ENCODE measurements at regions not wholly inside any gene's neighbourhood (a gene's known extent, or its start where the extent isn't known, plus 50 kb on each side); places are given as distances from the start of the nearest gene placed in this dataset.

GRCh38 chr12:67772267-67773169 is 124.0 kb downstream of the DYRK2 start:
- H3K4me1 ChIP-seq (ENCODE audit: control insufficient read depth, insufficient read depth, low read depth, low read length) = peaks cover 9% of the 10 kb centered on the region
- H3K36me3 ChIP-seq (ENCODE audit: control insufficient read depth in 1 of 2, insufficient read depth in 2 of 2, low read depth in 1 of 2, low read length in 2 of 2) = no peaks in the 10 kb centered on the region
- peak overlapping the region; percentile 6 for H3K4me2 ChIP-seq (ENCODE audit: low read length, poor library complexity, severe bottlenecking)
- peak overlapping the region; percentile 67 for H3K27ac ChIP-seq (ENCODE audit: low read length, poor library complexity, severe bottlenecking)
- DNase-seq = peak; percentile 87
- H4K91ac ChIP-seq (ENCODE audit: low read length) = peak overlapping the region; percentile 89
- H3K79me1 ChIP-seq (replicated peaks; ENCODE audit: low read length, poor library complexity, severe bottlenecking) = no peaks in the 10 kb centered on the region
- H2BK15ac ChIP-seq (ENCODE audit: low read depth, poor library complexity, severe bottlenecking) = peak overlapping the region; percentile 67
- no peaks in the 10 kb centered on the region for H3K27me3 ChIP-seq (ENCODE audit: control insufficient read depth in 1 of 2, insufficient read depth in 1 of 2, low read length in 2 of 2)
- H2BK5ac ChIP-seq (ENCODE audit: low read depth, low read length, poor library complexity, severe bottlenecking) = peak overlapping the region; percentile 79
- peak overlapping the region; percentile 89 to 93 for H2BK12ac ChIP-seq (ENCODE audit: low read length in 2 of 2)
- peak overlapping the region; percentile 75 for H4K8ac ChIP-seq (ENCODE audit: low read length)
- H3K23ac ChIP-seq (ENCODE audit: low read length in 2 of 2) = no peak overlapping the region
- no peak overlapping the region for H3K4me3 ChIP-seq (ENCODE audit: insufficient read depth in 1 of 2, low read depth in 1 of 2, low read length in 2 of 2)
- H3K9me3 ChIP-seq (ENCODE audit: control insufficient read depth, low read length) = no peaks in the 10 kb centered on the region
- 52% methylated on average over 7 of the region's 11 CpGs for WGBS
- peak overlapping the region; percentile 18 to 79 for H3K18ac ChIP-seq (ENCODE audit: low read depth in 1 of 2, low read length in 2 of 2)
- no peak overlapping the region for H2BK120ac ChIP-seq (ENCODE audit: low read depth, low read length)
- no peak overlapping the region for H3K4ac ChIP-seq (ENCODE audit: low read depth in 1 of 2, low read length in 2 of 2)
- H2AFZ ChIP-seq (ENCODE audit: low read depth, low read length) = no peak overlapping the region
- H3K14ac ChIP-seq (ENCODE audit: low read length in 2 of 2) = peak overlapping the region in 1 of 2 experiments; percentile 79
- H2AK5ac ChIP-seq (ENCODE audit: low read length, severe bottlenecking) = peak overlapping the region; percentile 98
- peak overlapping the region; percentile 18 for H3K9ac ChIP-seq (ENCODE audit: low read length)

DNA sequence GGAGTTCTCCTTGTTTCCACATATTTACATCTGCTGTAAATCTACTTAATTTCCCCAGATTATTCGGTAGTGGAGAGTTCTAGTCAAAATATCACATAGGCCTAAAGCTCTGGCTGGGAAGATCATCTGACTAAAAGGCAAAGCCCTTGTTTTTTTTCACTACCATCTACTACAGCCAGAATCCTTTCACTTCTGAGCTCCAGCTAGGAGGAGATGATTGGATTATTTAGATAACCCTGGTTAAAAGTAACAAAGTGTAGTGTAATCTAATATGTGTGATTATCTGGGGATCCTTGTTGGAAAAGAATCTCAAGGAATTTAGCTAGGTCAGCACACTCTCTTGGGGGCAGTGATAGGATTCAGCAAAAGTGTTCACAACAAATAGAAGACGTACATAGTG is 125.4 kb downstream of the DYRK2 start:
- Histone ChIP-seq H3K27ac (ENCODE audit: low read length, poor library complexity, severe bottlenecking) (peak overlapping the region; percentile 18), H2BK120ac (ENCODE audit: low read depth, low read length) (no peak overlapping the region), H3K36me3 (ENCODE audit: control insufficient read depth in 1 of 2, insufficient read depth in 2 of 2, low read depth in 1 of 2, low read length in 2 of 2) (no peaks in the 10 kb centered on the region), H2BK12ac (ENCODE audit: low read length in 2 of 2) (peak overlapping the region in 1 of 2 experiments; percentile 23), H3K9ac (ENCODE audit: low read length) (peak overlapping the region; percentile 40), H3K27me3 (ENCODE audit: control insufficient read depth in 1 of 2, insufficient read depth in 1 of 2, low read length in 2 of 2) (no peaks in the 10 kb centered on the region), H3K4me2 (ENCODE audit: low read length, poor library complexity, severe bottlenecking) (no peak overlapping the region), H2AK5ac (ENCODE audit: low read length, severe bottlenecking) (no peak overlapping the region), H3K4me1 (ENCODE audit: control insufficient read depth, insufficient read depth, low read depth, low read length) (peaks cover 9% of the 10 kb centered on the region), H3K23ac (ENCODE audit: low read length in 2 of 2) (peak overlapping the region in 1 of 2 experiments; percentile 24), H3K79me1 (replicated peaks; ENCODE audit: low read length, poor library complexity, severe bottlenecking) (no peaks in the 10 kb centered on the region), H3K14ac (ENCODE audit: low read length in 2 of 2) (no peak overlapping the region), H4K8ac (ENCODE audit: low read length) (no peak overlapping the region), H2AFZ (ENCODE audit: low read depth, low read length) (no peak overlapping the region), H2BK5ac (ENCODE audit: low read depth, low read length, poor library complexity, severe bottlenecking) (no peak overlapping the region), H2BK15ac (ENCODE audit: low read depth, poor library complexity, severe bottlenecking) (no peak overlapping the region), H3K4ac (ENCODE audit: low read depth in 1 of 2, low read length in 2 of 2) (peak overlapping the region in 1 of 2 experiments; percentile 67), H3K9me3 (ENCODE audit: control insufficient read depth, low read length) (no peaks in the 10 kb centered on the region), H3K18ac (ENCODE audit: low read depth in 1 of 2, low read length in 2 of 2) (peak overlapping the region in 1 of 2 experiments; percentile 73), H3K4me3 (ENCODE audit: insufficient read depth in 1 of 2, low read depth in 1 of 2, low read length in 2 of 2) (no peak overlapping the region), H4K91ac (ENCODE audit: low read length) (no peak overlapping the region)
- peak; percentile 73 for DNase-seq
- 22% methylated on average over 1 of the region's 2 CpGs for WGBS

DNA sequence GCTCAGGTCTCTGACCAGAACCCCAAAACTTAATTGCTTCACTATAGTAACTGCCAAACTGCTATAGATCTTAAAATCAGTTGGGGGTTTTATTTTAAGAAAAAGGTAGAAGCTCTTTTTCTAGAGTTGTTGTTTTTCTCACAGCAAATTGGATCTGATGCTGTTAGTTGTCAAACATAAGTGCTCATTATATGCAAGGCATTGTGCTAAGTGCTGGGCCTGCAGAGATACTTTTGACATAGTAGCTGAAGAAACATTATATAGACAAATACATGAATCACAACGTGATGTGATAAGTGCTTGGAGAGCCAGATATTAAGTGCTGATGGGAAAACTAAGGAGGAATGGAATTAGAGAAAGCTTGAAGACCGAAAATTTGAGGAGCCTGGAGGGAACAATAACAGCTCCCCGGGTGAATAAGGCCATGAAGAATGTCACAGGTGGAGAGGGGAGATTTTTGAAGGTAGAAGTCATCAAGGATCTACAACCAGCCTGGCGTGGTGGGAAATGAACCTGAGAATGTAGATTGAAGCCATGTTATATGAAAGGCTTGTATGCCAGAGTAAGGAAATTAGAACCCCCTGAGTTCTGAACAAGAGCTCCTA is 126.5 kb downstream of the DYRK2 start:
- H2BK15ac ChIP-seq (ENCODE audit: low read depth, poor library complexity, severe bottlenecking) = no peak overlapping the region
- H3K9me3 ChIP-seq (ENCODE audit: control insufficient read depth, low read length) = no peaks in the 10 kb centered on the region
- no peaks in the 10 kb centered on the region for H3K36me3 ChIP-seq (ENCODE audit: control insufficient read depth in 1 of 2, insufficient read depth in 2 of 2, low read depth in 1 of 2, low read length in 2 of 2)
- no peak overlapping the region for H3K4ac ChIP-seq (ENCODE audit: low read depth in 1 of 2, low read length in 2 of 2)
- no peak overlapping the region for H2AK5ac ChIP-seq (ENCODE audit: low read length, severe bottlenecking)
- H3K79me1 ChIP-seq (replicated peaks; ENCODE audit: low read length, poor library complexity, severe bottlenecking) = no peaks in the 10 kb centered on the region
- no peak overlapping the region for H2BK12ac ChIP-seq (ENCODE audit: low read length in 2 of 2)
- no peaks in the 10 kb centered on the region for H3K27me3 ChIP-seq (ENCODE audit: control insufficient read depth in 1 of 2, insufficient read depth in 1 of 2, low read length in 2 of 2)
- peaks cover 9% of the 10 kb centered on the region for H3K4me1 ChIP-seq (ENCODE audit: control insufficient read depth, insufficient read depth, low read depth, low read length)
- no peak overlapping the region for H2BK120ac ChIP-seq (ENCODE audit: low read depth, low read length)
- H3K14ac ChIP-seq (ENCODE audit: low read length in 2 of 2) = no peak overlapping the region
- no peak overlapping the region for H3K27ac ChIP-seq (ENCODE audit: low read length, poor library complexity, severe bottlenecking)
- H3K4me3 ChIP-seq (ENCODE audit: insufficient read depth in 1 of 2, low read depth in 1 of 2, low read length in 2 of 2) = no peak overlapping the region
- no peak for DNase-seq
- no peak overlapping the region for H3K4me2 ChIP-seq (ENCODE audit: low read length, poor library complexity, severe bottlenecking)
- no peak overlapping the region for H2AFZ ChIP-seq (ENCODE audit: low read depth, low read length)
- H4K8ac ChIP-seq (ENCODE audit: low read length) = no peak overlapping the region
- 53% methylated on average over 4 of the region's 4 CpGs for WGBS
- no peak overlapping the region for H3K9ac ChIP-seq (ENCODE audit: low read length)
- no peak overlapping the region for H3K23ac ChIP-seq (ENCODE audit: low read length in 2 of 2)
- no peak overlapping the region for H4K91ac ChIP-seq (ENCODE audit: low read length)
- no peak overlapping the region for H3K18ac ChIP-seq (ENCODE audit: low read depth in 1 of 2, low read length in 2 of 2)
- H2BK5ac ChIP-seq (ENCODE audit: low read depth, low read length, poor library complexity, severe bottlenecking) = no peak overlapping the region

GRCh38 chr12:67780580-67781084 is 132.1 kb downstream of the DYRK2 start:
- Histone ChIP-seq H3K27ac (ENCODE audit: low read length, poor library complexity, severe bottlenecking) (no peak overlapping the region), H2BK5ac (ENCODE audit: low read depth, low read length, poor library complexity, severe bottlenecking) (no peak overlapping the region)

More at GRCh38 chr12:67780580-67781084, 132.1 kb downstream of the DYRK2 start:
- H2BK15ac ChIP-seq (ENCODE audit: low read depth, poor library complexity, severe bottlenecking) = no peak overlapping the region
- no peaks in the 10 kb centered on the region for H3K4me1 ChIP-seq (ENCODE audit: control insufficient read depth, insufficient read depth, low read depth, low read length)
- no peaks in the 10 kb centered on the region for H3K36me3 ChIP-seq (ENCODE audit: control insufficient read depth in 1 of 2, insufficient read depth in 2 of 2, low read depth in 1 of 2, low read length in 2 of 2)
- no peak overlapping the region for H3K9ac ChIP-seq (ENCODE audit: low read length)
- H4K91ac ChIP-seq (ENCODE audit: low read length) = no peak overlapping the region
- H3K4me3 ChIP-seq (ENCODE audit: insufficient read depth in 1 of 2, low read depth in 1 of 2, low read length in 2 of 2) = no peak overlapping the region
- WGBS = 94% methylated on average over 3 of the region's 3 CpGs
- H3K79me1 ChIP-seq (replicated peaks; ENCODE audit: low read length, poor library complexity, severe bottlenecking) = no peaks in the 10 kb centered on the region
- H3K9me3 ChIP-seq (ENCODE audit: control insufficient read depth, low read length) = no peaks in the 10 kb centered on the region
- no peak for DNase-seq
- no peak overlapping the region for H2BK120ac ChIP-seq (ENCODE audit: low read depth, low read length)
- H3K14ac ChIP-seq (ENCODE audit: low read length in 2 of 2) = no peak overlapping the region
- H3K23ac ChIP-seq (ENCODE audit: low read length in 2 of 2) = no peak overlapping the region
- no peak overlapping the region for H2AFZ ChIP-seq (ENCODE audit: low read depth, low read length)
- H2AK5ac ChIP-seq (ENCODE audit: low read length, severe bottlenecking) = no peak overlapping the region
- no peak overlapping the region for H4K8ac ChIP-seq (ENCODE audit: low read length)
- no peak overlapping the region for H3K4me2 ChIP-seq (ENCODE audit: low read length, poor library complexity, severe bottlenecking)
- no peak overlapping the region for H3K4ac ChIP-seq (ENCODE audit: low read depth in 1 of 2, low read length in 2 of 2)
- H3K27me3 ChIP-seq (ENCODE audit: control insufficient read depth in 1 of 2, insufficient read depth in 1 of 2, low read length in 2 of 2) = no peaks in the 10 kb centered on the region
- no peak overlapping the region for H3K18ac ChIP-seq (ENCODE audit: low read depth in 1 of 2, low read length in 2 of 2)
- no peak overlapping the region for H2BK12ac ChIP-seq (ENCODE audit: low read length in 2 of 2)

Data from mesenchymal stem cell (in vitro differentiated cells and primary cell).